ENCODE measurements at regions not wholly inside any gene's neighbourhood (a gene's known extent, or its start where the extent isn't known, plus 50 kb on each side); places are given as distances from the start of the nearest gene placed in this dataset.
"Not testable (repeated sequence)": the region's sequence is repeated elsewhere in the genome, so short reads cannot be mapped to it uniquely, and the experiment has no call there.

DNA sequence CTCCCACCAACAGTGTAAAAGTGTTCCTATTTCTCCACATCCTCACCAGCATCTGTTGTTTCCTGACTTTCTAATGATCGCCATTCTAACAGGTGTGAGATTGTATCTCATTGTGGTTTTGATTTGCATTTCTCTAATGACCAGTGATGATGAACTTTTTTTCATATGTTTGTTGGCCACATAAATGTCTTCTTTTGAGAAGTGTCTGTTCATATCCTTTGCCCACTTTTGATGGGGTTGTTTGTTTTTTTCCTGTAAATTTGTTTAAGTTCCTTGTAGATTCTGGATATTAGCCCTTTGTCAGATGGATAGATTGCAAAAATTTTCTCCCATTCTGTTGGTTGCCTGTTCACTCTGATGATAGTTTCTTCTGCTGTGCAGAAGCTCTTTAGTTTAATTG lies 687.3 kb upstream of the ADGRB3 start:
- H3K27ac ChIP-seq (replicated peaks; ENCODE audit: low read length); H3K23ac ChIP-seq (ENCODE audit: low read depth, low read length, poor library complexity); H3K9ac ChIP-seq (ENCODE audit: low read depth, low read length, poor library complexity); H2BK15ac ChIP-seq (ENCODE audit: low read length); H3K27me3 ChIP-seq (ENCODE audit: control insufficient read depth in 3 of 3, insufficient read depth in 3 of 3, low read depth in 1 of 3, low read length in 3 of 3); H2AFZ ChIP-seq (ENCODE audit: low read length); H2BK12ac ChIP-seq (ENCODE audit: low read length); H3K18ac ChIP-seq (ENCODE audit: low read length); H3K9me3 ChIP-seq (replicated peaks in 1 of 2; ENCODE audit: control insufficient read depth in 2 of 2, insufficient read depth in 1 of 2, low read depth in 1 of 2, low read length in 2 of 2); H3K36me3 ChIP-seq (replicated peaks in 1 of 2; ENCODE audit: control insufficient read depth in 2 of 2, insufficient read depth in 2 of 2, low read length in 2 of 2); H3K4me2 ChIP-seq (ENCODE audit: insufficient read depth, low read length, poor library complexity, severe bottlenecking); H3K14ac ChIP-seq (ENCODE audit: low read length); DNase-seq (ENCODE audit: low spot score); H3K4ac ChIP-seq (ENCODE audit: low read length); H2BK120ac ChIP-seq (ENCODE audit: low read depth, low read length); H3K79me1 ChIP-seq (ENCODE audit: low read depth, low read length); H4K91ac ChIP-seq (ENCODE audit: low read depth, low read length, poor library complexity); H2AK5ac ChIP-seq (ENCODE audit: low read depth, low read length); H4K8ac ChIP-seq (ENCODE audit: low read depth, low read length); H3K4me1 ChIP-seq (ENCODE audit: control insufficient read depth in 2 of 2, insufficient read depth in 1 of 2, low read depth in 1 of 2, low read length in 2 of 2); H2BK5ac ChIP-seq (ENCODE audit: low read length); H3K4me3 ChIP-seq (ENCODE audit: low read length in 2 of 2): not testable (repeated sequence)
- WGBS, 2 donors (ENCODE audit: extremely low coverage in 2 of 2, insufficient read length in 2 of 2, insufficient replicate concordance in 1 of 2) = no CpG with 5 or more reads among the region's 1 CpG

DNA sequence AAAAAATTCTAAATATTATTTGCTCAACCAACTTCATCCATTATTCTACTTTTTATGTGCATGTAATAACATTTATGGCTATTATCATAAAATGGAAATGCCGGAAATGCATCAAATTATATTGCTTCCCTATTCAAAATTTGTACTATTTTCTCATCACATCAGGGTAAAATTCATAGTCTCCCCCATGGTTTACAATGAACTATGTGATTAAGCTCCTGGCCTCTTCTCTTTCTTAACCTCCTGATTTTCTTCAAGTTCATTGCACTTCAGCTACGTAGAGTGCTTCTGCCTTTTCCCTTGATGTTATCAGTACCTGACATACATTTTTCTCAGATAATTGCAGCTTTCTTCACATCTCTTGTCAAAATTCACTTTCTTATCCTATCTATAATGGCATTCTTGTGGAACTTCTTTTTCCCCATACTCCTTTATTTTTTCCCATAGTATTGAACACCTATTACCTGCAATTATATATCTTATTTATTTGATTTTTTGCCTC lies 699.1 kb upstream of the ADGRB3 start:
- H2BK12ac ChIP-seq (ENCODE audit: low read length) = no peak overlapping the region
- H3K27me3 ChIP-seq (ENCODE audit: control insufficient read depth in 3 of 3, insufficient read depth in 3 of 3, low read depth in 1 of 3, low read length in 3 of 3) = no peaks in the 10 kb centered on the region
- no peak overlapping the region for H3K4ac ChIP-seq (ENCODE audit: low read length)
- H3K27ac ChIP-seq (replicated peaks; ENCODE audit: low read length) = no peak overlapping the region
- no peak overlapping the region for H2AFZ ChIP-seq (ENCODE audit: low read length)
- no CpG with 5 or more reads among the region's 2 CpGs for WGBS, 2 donors (ENCODE audit: extremely low coverage in 2 of 2, insufficient read length in 2 of 2, insufficient replicate concordance in 1 of 2)
- no peak overlapping the region for H4K91ac ChIP-seq (ENCODE audit: low read depth, low read length, poor library complexity)
- no peak overlapping the region for H2BK120ac ChIP-seq (ENCODE audit: low read depth, low read length)
- no peak overlapping the region for H2BK15ac ChIP-seq (ENCODE audit: low read length)
- DNase-seq (ENCODE audit: low spot score) = no peak
- H3K9me3 ChIP-seq (replicated peaks in 1 of 2; ENCODE audit: control insufficient read depth in 2 of 2, insufficient read depth in 1 of 2, low read depth in 1 of 2, low read length in 2 of 2) = no peaks in the 10 kb centered on the region
- no peak overlapping the region for H4K8ac ChIP-seq (ENCODE audit: low read depth, low read length)
- no peak overlapping the region for H3K23ac ChIP-seq (ENCODE audit: low read depth, low read length, poor library complexity)
- no peak overlapping the region for H3K14ac ChIP-seq (ENCODE audit: low read length)
- H3K79me1 ChIP-seq (ENCODE audit: low read depth, low read length) = no peaks in the 10 kb centered on the region
- H3K4me1 ChIP-seq (ENCODE audit: control insufficient read depth in 2 of 2, insufficient read depth in 1 of 2, low read depth in 1 of 2, low read length in 2 of 2) = no peaks in the 10 kb centered on the region
- no peak overlapping the region for H3K9ac ChIP-seq (ENCODE audit: low read depth, low read length, poor library complexity)
- no peak overlapping the region for H3K18ac ChIP-seq (ENCODE audit: low read length)
- no peak overlapping the region for H3K4me3 ChIP-seq (ENCODE audit: low read length in 2 of 2)
- no peak overlapping the region for H2AK5ac ChIP-seq (ENCODE audit: low read depth, low read length)
- H3K36me3 ChIP-seq (replicated peaks in 1 of 2; ENCODE audit: control insufficient read depth in 2 of 2, insufficient read depth in 2 of 2, low read length in 2 of 2) = no peaks in the 10 kb centered on the region
- no peak overlapping the region for H2BK5ac ChIP-seq (ENCODE audit: low read length)
- H3K4me2 ChIP-seq (ENCODE audit: insufficient read depth, low read length, poor library complexity, severe bottlenecking) = no peak overlapping the region

DNA sequence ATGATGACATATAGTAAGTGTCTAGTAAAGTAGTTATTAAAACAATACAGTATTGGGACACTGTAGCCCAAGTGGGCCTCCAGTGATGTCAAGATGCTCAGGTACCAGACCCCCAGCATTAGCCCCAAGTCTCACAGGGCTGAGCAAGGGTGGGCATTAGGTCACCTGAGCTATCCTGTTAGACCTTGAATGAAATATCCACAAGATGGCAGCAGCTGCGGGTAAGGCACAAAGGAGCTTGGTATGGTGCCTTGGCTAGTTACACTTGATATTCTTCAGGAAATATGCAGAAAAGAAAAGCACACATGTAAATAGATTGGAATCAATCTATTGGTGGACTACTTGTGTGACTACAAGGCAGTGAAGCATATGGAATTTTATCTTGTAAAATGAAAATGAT lies 701.8 kb upstream of the ADGRB3 start:
- no peaks in the 10 kb centered on the region for H3K9me3 ChIP-seq (replicated peaks in 1 of 2; ENCODE audit: control insufficient read depth in 2 of 2, insufficient read depth in 1 of 2, low read depth in 1 of 2, low read length in 2 of 2)
- no peak overlapping the region for H3K9ac ChIP-seq (ENCODE audit: low read depth, low read length, poor library complexity)
- H3K27ac ChIP-seq (replicated peaks; ENCODE audit: low read length) = no peak overlapping the region
- H3K79me1 ChIP-seq (ENCODE audit: low read depth, low read length) = no peaks in the 10 kb centered on the region
- no peaks in the 10 kb centered on the region for H3K27me3 ChIP-seq (ENCODE audit: control insufficient read depth in 3 of 3, insufficient read depth in 3 of 3, low read depth in 1 of 3, low read length in 3 of 3)
- H2BK15ac ChIP-seq (ENCODE audit: low read length) = no peak overlapping the region
- H4K8ac ChIP-seq (ENCODE audit: low read depth, low read length) = no peak overlapping the region
- H3K4me3 ChIP-seq (ENCODE audit: low read length in 2 of 2) = no peak overlapping the region
- no peaks in the 10 kb centered on the region for H3K36me3 ChIP-seq (replicated peaks in 1 of 2; ENCODE audit: control insufficient read depth in 2 of 2, insufficient read depth in 2 of 2, low read length in 2 of 2)
- H3K4me2 ChIP-seq (ENCODE audit: insufficient read depth, low read length, poor library complexity, severe bottlenecking) = no peak overlapping the region
- WGBS, 2 donors (ENCODE audit: extremely low coverage in 2 of 2, insufficient read length in 2 of 2, insufficient replicate concordance in 1 of 2) = no CpG with 5 or more reads among the region's 1 CpG
- no peak overlapping the region for H2AFZ ChIP-seq (ENCODE audit: low read length)
- H2BK5ac ChIP-seq (ENCODE audit: low read length) = no peak overlapping the region
- H2AK5ac ChIP-seq (ENCODE audit: low read depth, low read length) = no peak overlapping the region
- H3K4me1 ChIP-seq (ENCODE audit: control insufficient read depth in 2 of 2, insufficient read depth in 1 of 2, low read depth in 1 of 2, low read length in 2 of 2) = no peaks in the 10 kb centered on the region
- DNase-seq (ENCODE audit: low spot score) = no peak
- no peak overlapping the region for H2BK12ac ChIP-seq (ENCODE audit: low read length)
- no peak overlapping the region for H2BK120ac ChIP-seq (ENCODE audit: low read depth, low read length)
- H3K4ac ChIP-seq (ENCODE audit: low read length) = no peak overlapping the region
- no peak overlapping the region for H4K91ac ChIP-seq (ENCODE audit: low read depth, low read length, poor library complexity)
- H3K18ac ChIP-seq (ENCODE audit: low read length) = no peak overlapping the region
- H3K23ac ChIP-seq (ENCODE audit: low read depth, low read length, poor library complexity) = no peak overlapping the region
- no peak overlapping the region for H3K14ac ChIP-seq (ENCODE audit: low read length)

DNA sequence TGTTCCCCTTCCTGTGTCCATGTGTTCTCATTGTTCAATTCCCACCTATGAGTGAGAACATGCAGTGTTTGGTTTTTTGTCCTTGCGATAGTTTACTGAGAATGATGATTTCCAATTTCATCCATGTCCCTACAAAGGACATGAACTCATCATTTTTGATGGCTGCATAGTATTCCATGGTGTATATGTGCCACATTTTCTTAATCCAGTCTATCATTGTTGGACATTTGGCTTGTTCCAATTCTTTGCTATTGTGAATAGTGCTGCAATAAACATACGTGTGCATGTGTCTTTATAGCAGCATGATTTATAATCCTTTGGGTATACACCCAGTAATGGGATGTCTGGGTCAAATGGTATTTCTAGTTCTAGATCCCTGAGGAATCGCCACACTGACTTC lies 712.5 kb upstream of the ADGRB3 start:
- not testable (repeated sequence) for H3K9me3 ChIP-seq (replicated peaks in 1 of 2; ENCODE audit: control insufficient read depth in 2 of 2, insufficient read depth in 1 of 2, low read depth in 1 of 2, low read length in 2 of 2); H3K36me3 ChIP-seq (replicated peaks in 1 of 2; ENCODE audit: control insufficient read depth in 2 of 2, insufficient read depth in 2 of 2, low read length in 2 of 2); H4K91ac ChIP-seq (ENCODE audit: low read depth, low read length, poor library complexity); H2BK15ac ChIP-seq (ENCODE audit: low read length); H3K14ac ChIP-seq (ENCODE audit: low read length); H2AK5ac ChIP-seq (ENCODE audit: low read depth, low read length); H3K4me3 ChIP-seq (ENCODE audit: low read length in 2 of 2); H3K9ac ChIP-seq (ENCODE audit: low read depth, low read length, poor library complexity); H3K4ac ChIP-seq (ENCODE audit: low read length); H2BK12ac ChIP-seq (ENCODE audit: low read length); H3K27ac ChIP-seq (replicated peaks; ENCODE audit: low read length); H2AFZ ChIP-seq (ENCODE audit: low read length); H2BK120ac ChIP-seq (ENCODE audit: low read depth, low read length); H4K8ac ChIP-seq (ENCODE audit: low read depth, low read length); H2BK5ac ChIP-seq (ENCODE audit: low read length); H3K18ac ChIP-seq (ENCODE audit: low read length); H3K27me3 ChIP-seq (ENCODE audit: control insufficient read depth in 3 of 3, insufficient read depth in 3 of 3, low read depth in 1 of 3, low read length in 3 of 3); H3K23ac ChIP-seq (ENCODE audit: low read depth, low read length, poor library complexity); H3K4me2 ChIP-seq (ENCODE audit: insufficient read depth, low read length, poor library complexity, severe bottlenecking); DNase-seq (ENCODE audit: low spot score); H3K4me1 ChIP-seq (ENCODE audit: control insufficient read depth in 2 of 2, insufficient read depth in 1 of 2, low read depth in 1 of 2, low read length in 2 of 2); H3K79me1 ChIP-seq (ENCODE audit: low read depth, low read length)
- WGBS, 2 donors (ENCODE audit: extremely low coverage in 2 of 2, insufficient read length in 2 of 2, insufficient replicate concordance in 1 of 2) = no CpG with 5 or more reads among the region's 3 CpGs

Data from neuronal stem cell (in vitro differentiated cells).